Neural progenitor cell (in vitro differentiated cells): ENCODE measurements at regions not wholly inside any gene's neighbourhood (a gene's known extent, or its start where the extent isn't known, plus 50 kb on each side); places are given as distances from the start of the nearest gene placed in this dataset.

Experiments used
- EZH2phosphoT487 ChIP-seq: fragments of 200-600 bp; sonication (generic); IDR thresholded peaks from 2 replicates; pipeline ENCODE4 v1.6.1; 2017; ENCODE audit warnings: antibody characterized with exemption
- TF ChIP-seq, protein P1 (sequence below): fragments of 200-600 bp; sonication (generic); IDR thresholded peaks from 2 replicates; pipeline ENCODE4 v1.5.1; 2017; ENCODE audit warnings: antibody characterized with exemption, mild to moderate bottlenecking

DNA sequence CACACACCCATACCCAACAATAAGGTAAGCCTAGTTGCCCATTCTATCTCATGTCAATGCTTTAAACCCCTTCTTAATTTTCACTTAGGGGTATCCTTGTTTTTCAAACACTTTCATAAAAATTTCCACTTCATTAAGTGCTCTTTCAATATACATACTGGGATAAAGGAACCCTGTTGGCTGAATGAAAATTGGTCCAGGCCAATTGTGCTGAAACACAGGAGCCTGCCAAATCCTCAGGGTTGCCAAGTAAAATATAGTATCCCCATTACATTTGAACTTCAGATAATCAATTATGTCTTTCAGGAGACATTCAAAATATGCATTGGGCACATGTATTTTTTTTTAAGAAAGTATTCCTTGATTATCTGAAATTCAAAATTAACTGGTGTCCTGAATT lies 1131.1 kb downstream of the SLITRK1 start:
- TF ChIP-seq, protein P1, sequence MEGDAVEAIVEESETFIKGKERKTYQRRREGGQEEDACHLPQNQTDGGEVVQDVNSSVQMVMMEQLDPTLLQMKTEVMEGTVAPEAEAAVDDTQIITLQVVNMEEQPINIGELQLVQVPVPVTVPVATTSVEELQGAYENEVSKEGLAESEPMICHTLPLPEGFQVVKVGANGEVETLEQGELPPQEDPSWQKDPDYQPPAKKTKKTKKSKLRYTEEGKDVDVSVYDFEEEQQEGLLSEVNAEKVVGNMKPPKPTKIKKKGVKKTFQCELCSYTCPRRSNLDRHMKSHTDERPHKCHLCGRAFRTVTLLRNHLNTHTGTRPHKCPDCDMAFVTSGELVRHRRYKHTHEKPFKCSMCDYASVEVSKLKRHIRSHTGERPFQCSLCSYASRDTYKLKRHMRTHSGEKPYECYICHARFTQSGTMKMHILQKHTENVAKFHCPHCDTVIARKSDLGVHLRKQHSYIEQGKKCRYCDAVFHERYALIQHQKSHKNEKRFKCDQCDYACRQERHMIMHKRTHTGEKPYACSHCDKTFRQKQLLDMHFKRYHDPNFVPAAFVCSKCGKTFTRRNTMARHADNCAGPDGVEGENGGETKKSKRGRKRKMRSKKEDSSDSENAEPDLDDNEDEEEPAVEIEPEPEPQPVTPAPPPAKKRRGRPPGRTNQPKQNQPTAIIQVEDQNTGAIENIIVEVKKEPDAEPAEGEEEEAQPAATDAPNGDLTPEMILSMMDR: no peak
- no peak for TF ChIP-seq EZH2phosphoT487
